HepG2 (cell line): ENCODE measurements at regions not wholly inside any gene's neighbourhood (a gene's known extent, or its start where the extent isn't known, plus 50 kb on each side); places are given as distances from the start of the nearest gene placed in this dataset.

Experiments used
- ARNT ChIP-seq: fragments of 450-650 bp; IDR thresholded peaks from 2 replicates; pipeline ENCODE4 v1.6.1; 2017
- CTCF ChIP-seq: sonication (generic); formaldehyde crosslinking; IDR thresholded peaks from 2 replicates; pipeline ENCODE4 v1.5.0; 2020; ENCODE audit warnings: mild to moderate bottlenecking, missing genetic modification reagents, moderate library complexity
- FIP1L1 ChIP-seq: fragments of 200-400 bp; formaldehyde crosslinking; IDR thresholded peaks from 2 replicates; pipeline ENCODE4 v1.6.1; 2018; ENCODE audit warnings: low read depth, mild to moderate bottlenecking, low read length, moderate library complexity, borderline replicate concordance; ENCODE audit not compliant: insufficient read depth
- NFE2L1 ChIP-seq: sonication (generic); formaldehyde crosslinking; IDR thresholded peaks from 2 replicates; pipeline ENCODE4 v1.4.0; 2020; ENCODE audit warnings: missing genetic modification reagents, mild to moderate bottlenecking, borderline replicate concordance
- NKX3-1 ChIP-seq: sonication (generic); formaldehyde crosslinking; IDR thresholded peaks from 2 replicates; pipeline ENCODE4 v1.5.0; 2020; ENCODE audit warnings: missing genetic modification reagents
- RFX3 ChIP-seq: IDR thresholded peaks from 2 replicates; pipeline ENCODE4 v1.6.1; 2016; ENCODE audit warnings: missing biosample characterization, missing genetic modification reagents
- SCMH1 ChIP-seq: sonication (generic); formaldehyde crosslinking; IDR thresholded peaks from 2 replicates; pipeline ENCODE4 v1.9.0; 2021; ENCODE audit warnings: missing genetic modification reagents, mild to moderate bottlenecking, borderline replicate concordance
- SMAD1 ChIP-seq: sonication (generic); formaldehyde crosslinking; IDR thresholded peaks from 2 replicates; pipeline ENCODE4 v1.4.0; 2020; ENCODE audit warnings: missing genetic modification reagents, low read depth, mild to moderate bottlenecking, borderline replicate concordance
- TFE3 ChIP-seq: IDR thresholded peaks from 2 replicates; pipeline ENCODE4 v1.6.1; 2016
- TOE1 ChIP-seq: sonication (generic); formaldehyde crosslinking; IDR thresholded peaks from 2 replicates; pipeline ENCODE4 v1.4.0; 2020; ENCODE audit warnings: mild to moderate bottlenecking, missing genetic modification reagents
- TRAFD1 ChIP-seq: sonication (generic); formaldehyde crosslinking; IDR thresholded peaks from 2 replicates; pipeline ENCODE4 v1.5.1; 2020; ENCODE audit warnings: missing genetic modification reagents, mild to moderate bottlenecking, borderline replicate concordance
- ZNF33A ChIP-seq: sonication (generic); formaldehyde crosslinking; IDR thresholded peaks from 2 replicates; pipeline ENCODE4 v1.5.1; 2020; ENCODE audit warnings: missing genetic modification reagents, mild to moderate bottlenecking, moderate library complexity, borderline replicate concordance
- ZNF484 ChIP-seq: sonication (generic); formaldehyde crosslinking; IDR thresholded peaks from 2 replicates; pipeline ENCODE4 v1.5.1; 2020; ENCODE audit warnings: mild to moderate bottlenecking, low read depth, missing genetic modification reagents, borderline replicate concordance
- ZNF557 ChIP-seq: sonication (generic); formaldehyde crosslinking; IDR thresholded peaks from 2 replicates; pipeline ENCODE4 v1.4.0; 2020; ENCODE audit warnings: missing genetic modification reagents
- ZNF562 ChIP-seq: sonication (generic); formaldehyde crosslinking; IDR thresholded peaks from 2 replicates; pipeline ENCODE4 v1.8.0; 2022; ENCODE audit warnings: missing genetic modification reagents, borderline replicate concordance
- ZNF773 ChIP-seq: sonication (generic); formaldehyde crosslinking; IDR thresholded peaks from 2 replicates; pipeline ENCODE4 v1.4.0; 2020; ENCODE audit warnings: missing genetic modification reagents, borderline replicate concordance
- ZSCAN30 ChIP-seq: sonication (generic); formaldehyde crosslinking; IDR thresholded peaks from 2 replicates; pipeline ENCODE4 v1.5.0; 2020; ENCODE audit warnings: mild to moderate bottlenecking, missing genetic modification reagents
- ZZZ3 ChIP-seq: sonication (generic); formaldehyde crosslinking; IDR thresholded peaks from 2 replicates; pipeline ENCODE4 v1.4.0; 2020; ENCODE audit warnings: missing genetic modification reagents, mild to moderate bottlenecking, borderline replicate concordance

GRCh38 chr20:52060794-52061714 lies 130.5 kb downstream of the ZFP64 start (continued):
- no peak for TF ChIP-seq TFE3 (CRISPR knock-in tag)
- TF ChIP-seq ZNF33A (CRISPR knock-in tag) = no peak
- TF ChIP-seq ZNF773 (CRISPR knock-in tag) = no peak
- no peak for TF ChIP-seq ARNT
- TF ChIP-seq NFE2L1 (CRISPR knock-in tag) = no peak
- no peak for TF ChIP-seq ZZZ3
- TF ChIP-seq CTCF (CRISPR knock-in tag) = peak; percentile 94
- no peak for TF ChIP-seq NKX3-1 (CRISPR knock-in tag)
- no peak for TF ChIP-seq ZSCAN30 (CRISPR knock-in tag)
- TF ChIP-seq RFX3 = no peak
- TF ChIP-seq ZNF562 = no peak
- no peak; the same call in 1 of the 2 replicates for TF ChIP-seq TRAFD1 (CRISPR knock-in tag)
- TF ChIP-seq ZNF484 = no peak
- no peak for TF ChIP-seq FIP1L1
- TF ChIP-seq SCMH1 = no peak
- no peak for TF ChIP-seq ZNF557
- no peak for TF ChIP-seq SMAD1 (CRISPR knock-in tag)
- TF ChIP-seq TOE1 (CRISPR knock-in tag) = no peak
